SJCRH30 (cell line): ENCODE measurements at regions not wholly inside any gene's neighbourhood (a gene's known extent, or its start where the extent isn't known, plus 50 kb on each side); places are given as distances from the start of the nearest gene placed in this dataset.
"Not testable (repeated sequence)": the region's sequence is repeated elsewhere in the genome, so short reads cannot be mapped to it uniquely, and the experiment has no call there.

Experiments
- DNase-seq, 2 experiments: peaks; one replicate each; pipeline ENCODE4 v3.0.0-alpha.2; 2015 to 2020
- H3K27ac ChIP-seq: fragments of 250-450 bp; sonication (Bioruptor Pico); 2 replicates; pipeline ENCODE4 v1.5.1; 2020; ENCODE audit warnings: mild to moderate bottlenecking, moderate library complexity
- H3K27me3 ChIP-seq: fragments of 250-450 bp; sonication (Bioruptor Pico); 2 replicates; pipeline ENCODE4 v1.5.1; 2020; ENCODE audit warnings: mild to moderate bottlenecking, moderate library complexity
- H3K36me3 ChIP-seq: fragments of 250-450 bp; sonication (Bioruptor Pico); 2 replicates; pipeline ENCODE4 v1.5.1; 2020; ENCODE audit warnings: mild to moderate bottlenecking, moderate library complexity
- H3K4me1 ChIP-seq: fragments of 250-450 bp; sonication (Bioruptor Pico); 2 replicates; pipeline ENCODE4 v1.5.1; 2020; ENCODE audit warnings: mild to moderate bottlenecking, moderate library complexity
- H3K4me3 ChIP-seq: fragments of 250-450 bp; sonication (Bioruptor Pico); 2 replicates; pipeline ENCODE4 v1.5.1; 2020; ENCODE audit warnings: mild to moderate bottlenecking, moderate library complexity
- H3K9me3 ChIP-seq: fragments of 250-450 bp; sonication (Bioruptor Pico); replicated peaks from 2 replicates; pipeline ENCODE4 v1.5.1; 2020; ENCODE audit warnings: mild to moderate bottlenecking, moderate library complexity

- Histone ChIP-seq H3K4me1 (no peaks in the 10 kb centered on the region), H3K36me3 (no peaks in the 10 kb centered on the region), H3K27ac (no peak overlapping the region), H3K4me3 (no peak overlapping the region), H3K9me3 (no peaks in the 10 kb centered on the region), H3K27me3 (no peaks in the 10 kb centered on the region)
- no peak for DNase-seq
These were observed 133.2 kb upstream of the GBE1 start for GRCh38 chr3:81894598-81894997.

DNA sequence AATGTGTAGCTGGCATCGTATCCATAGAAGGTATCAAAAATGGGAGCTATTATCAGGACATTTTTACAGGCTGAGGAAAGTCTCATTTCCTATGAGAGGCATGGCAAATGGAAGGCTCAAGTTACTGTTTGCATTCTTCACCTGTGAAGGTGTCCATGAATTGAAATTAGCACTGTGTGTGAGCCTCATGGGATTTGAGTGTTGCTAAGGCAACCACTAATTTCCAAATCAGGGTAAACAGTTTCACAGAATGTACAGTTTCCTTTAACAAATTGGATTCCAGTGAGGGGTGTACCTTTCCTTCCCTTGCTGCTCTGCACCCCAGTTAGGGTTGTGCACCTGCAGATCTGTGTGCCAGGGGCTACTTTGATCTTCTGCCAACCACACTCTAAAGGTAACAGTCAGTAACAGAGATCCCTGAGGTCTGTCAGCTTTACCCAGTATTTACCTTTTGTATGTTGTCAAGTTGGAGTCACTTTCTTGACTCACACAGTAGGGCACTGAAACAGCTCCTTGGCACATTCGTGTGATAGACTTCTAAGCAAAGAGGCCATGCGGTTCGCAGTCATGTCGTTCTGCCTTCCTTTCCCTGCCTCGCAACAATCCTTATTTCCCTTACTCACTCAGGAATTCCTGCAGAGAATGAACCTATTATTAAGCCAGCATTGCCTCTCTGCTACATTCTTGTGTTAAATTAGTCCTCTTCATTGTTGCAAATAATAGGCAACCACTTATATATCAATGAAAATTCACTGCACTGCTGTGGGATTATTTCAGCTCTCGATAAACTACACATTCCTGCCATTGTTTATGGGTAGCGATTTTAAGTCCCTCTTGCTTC is 129.8 kb upstream of the GBE1 start:
- no peak overlapping the region for H3K27ac ChIP-seq
- no peaks in the 10 kb centered on the region for H3K36me3 ChIP-seq
- no peaks in the 10 kb centered on the region for H3K4me1 ChIP-seq
- no peaks in the 10 kb centered on the region for H3K27me3 ChIP-seq
- DNase-seq, result no peak
- H3K9me3 ChIP-seq, result no peaks in the 10 kb centered on the region
- H3K4me3 ChIP-seq, result no peak overlapping the region

- Histone ChIP-seq H3K27me3 (no peaks in the 10 kb centered on the region), H3K9me3 (no peaks in the 10 kb centered on the region), H3K36me3 (no peaks in the 10 kb centered on the region), H3K4me3 (no peak overlapping the region), H3K4me1 (no peaks in the 10 kb centered on the region), H3K27ac (no peak overlapping the region)
- DNase-seq, result no peak
These were observed 127.6 kb upstream of the GBE1 start for GRCh38 chr3:81888914-81889557.

DNA sequence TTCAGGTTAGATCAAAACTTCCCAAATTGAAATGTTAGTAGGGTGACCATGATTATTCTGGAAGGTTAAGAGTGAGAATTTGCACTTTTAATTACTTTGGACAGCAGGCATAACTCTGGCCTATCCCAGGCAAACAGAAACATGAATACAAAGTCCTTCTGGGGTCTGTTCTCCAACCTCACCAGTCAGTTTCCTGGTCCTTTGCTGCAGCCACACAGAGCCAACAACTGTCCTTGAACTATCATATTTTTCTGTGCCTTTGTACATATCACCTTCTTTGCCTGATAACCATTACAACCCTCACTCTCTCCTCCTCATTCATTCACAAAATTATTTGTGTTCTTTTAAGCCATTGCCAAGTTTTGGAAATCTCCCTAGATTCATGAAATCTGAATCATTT is 126.0 kb upstream of the GBE1 start:
- no peak overlapping the region for H3K4me3 ChIP-seq
- no peaks in the 10 kb centered on the region for H3K27me3 ChIP-seq
- no peaks in the 10 kb centered on the region for H3K36me3 ChIP-seq
- DNase-seq, result no peak
- H3K9me3 ChIP-seq, result no peaks in the 10 kb centered on the region
- no peaks in the 10 kb centered on the region for H3K4me1 ChIP-seq
- H3K27ac ChIP-seq, result no peak overlapping the region

DNA sequence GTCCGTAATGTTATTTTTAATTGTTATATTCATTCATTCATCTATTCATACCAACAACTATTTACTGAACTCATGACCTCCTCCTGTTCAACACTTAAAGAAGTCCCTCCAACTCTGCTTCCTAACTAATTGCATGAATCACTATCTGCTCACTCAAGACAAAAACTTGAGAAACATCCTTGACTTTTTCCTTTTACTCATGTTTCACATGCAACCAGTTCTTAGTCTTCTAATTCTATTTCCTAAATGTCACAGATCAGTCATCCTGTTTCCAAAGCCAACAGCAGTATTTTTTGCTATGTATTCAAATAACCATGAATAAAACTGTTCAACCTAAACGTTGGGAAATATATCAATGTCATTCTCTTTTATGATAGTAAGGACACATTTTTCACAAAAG is 124.6 kb upstream of the GBE1 start:
- Histone ChIP-seq H3K4me1 (no peaks in the 10 kb centered on the region), H3K36me3 (no peaks in the 10 kb centered on the region), H3K27me3 (no peaks in the 10 kb centered on the region), H3K27ac (no peak overlapping the region), H3K4me3 (no peak overlapping the region), H3K9me3 (no peaks in the 10 kb centered on the region)
- DNase-seq, result no peak

DNA sequence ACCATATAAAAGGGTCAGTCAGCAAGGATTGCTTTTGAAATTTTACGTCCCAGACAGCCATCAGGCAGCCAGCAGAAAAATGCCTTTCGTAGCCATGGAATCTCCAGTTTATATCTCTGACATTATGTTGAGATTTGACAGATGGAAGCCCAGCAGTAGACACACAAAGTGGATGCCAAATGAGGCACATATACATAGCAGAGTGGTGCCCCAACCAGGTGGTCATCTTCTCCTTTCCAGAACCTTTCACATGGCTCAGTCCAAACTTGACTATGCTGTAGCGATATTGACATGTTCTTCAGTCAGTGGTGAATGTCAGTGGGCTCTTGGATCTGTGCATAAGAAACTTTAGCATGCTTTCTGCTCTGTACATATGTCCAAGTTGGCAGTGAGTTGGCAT is 123.3 kb upstream of the GBE1 start:
- H3K27me3 ChIP-seq, result no peaks in the 10 kb centered on the region

DNA sequence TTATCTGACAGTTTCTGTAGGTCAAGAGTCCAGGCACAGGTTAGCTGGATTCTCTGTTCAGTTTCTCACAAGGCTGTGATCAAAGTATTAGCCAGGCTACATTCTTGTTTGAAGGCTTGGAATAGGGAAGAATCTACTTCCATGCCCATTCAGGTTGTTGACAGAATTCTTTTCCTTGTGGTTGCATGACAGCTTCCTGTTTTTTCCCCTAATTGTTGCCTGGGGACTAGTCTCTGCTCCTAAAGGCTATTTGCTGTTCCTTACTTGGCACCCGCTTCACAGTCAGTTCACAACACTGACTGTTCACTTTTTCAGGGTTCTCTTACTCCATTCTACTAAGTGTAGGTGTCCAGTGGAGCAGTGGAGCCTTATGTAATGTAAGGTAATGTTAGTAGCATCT is 115.4 kb upstream of the GBE1 start:
- DNase-seq, result no peak
- H3K27ac ChIP-seq, result no peak overlapping the region

More for the DNA sequence above, 123.3 kb upstream of the GBE1 start:
- no peak overlapping the region for H3K4me3 ChIP-seq
- H3K36me3 ChIP-seq, result no peaks in the 10 kb centered on the region
- no peak for DNase-seq
- no peak overlapping the region for H3K27ac ChIP-seq
- no peaks in the 10 kb centered on the region for H3K4me1 ChIP-seq
- no peaks in the 10 kb centered on the region for H3K9me3 ChIP-seq

DNA sequence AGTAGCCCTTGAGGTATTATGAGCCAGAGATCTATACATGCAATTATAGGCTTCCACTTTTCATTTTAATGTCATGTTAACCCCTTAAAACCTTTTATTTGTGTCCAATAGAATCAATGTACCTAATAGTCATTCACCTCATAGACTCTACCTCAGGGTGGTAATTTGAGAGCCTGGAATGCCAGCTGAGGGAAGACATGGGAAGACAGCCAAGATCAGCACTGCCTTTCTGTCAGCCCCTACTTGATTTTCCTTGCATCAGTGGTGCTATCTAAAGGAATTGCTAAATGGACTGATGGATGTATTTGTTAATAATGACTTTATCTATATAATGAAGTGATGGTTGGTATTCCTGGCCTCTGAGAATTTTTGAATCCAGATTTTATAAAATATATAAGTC is 113.3 kb upstream of the GBE1 start:
- Histone ChIP-seq H3K4me1 (no peaks in the 10 kb centered on the region), H3K27me3 (no peaks in the 10 kb centered on the region), H3K4me3 (no peak overlapping the region), H3K36me3 (no peaks in the 10 kb centered on the region), H3K27ac (no peak overlapping the region), H3K9me3 (no peaks in the 10 kb centered on the region)
- DNase-seq, result peak in 1 of 2 experiments; percentile 28

More for the DNA sequence above, 115.4 kb upstream of the GBE1 start:
- Histone ChIP-seq H3K4me1 (no peaks in the 10 kb centered on the region), H3K27me3 (no peaks in the 10 kb centered on the region), H3K4me3 (no peak overlapping the region), H3K9me3 (no peaks in the 10 kb centered on the region), H3K36me3 (no peaks in the 10 kb centered on the region)

DNA sequence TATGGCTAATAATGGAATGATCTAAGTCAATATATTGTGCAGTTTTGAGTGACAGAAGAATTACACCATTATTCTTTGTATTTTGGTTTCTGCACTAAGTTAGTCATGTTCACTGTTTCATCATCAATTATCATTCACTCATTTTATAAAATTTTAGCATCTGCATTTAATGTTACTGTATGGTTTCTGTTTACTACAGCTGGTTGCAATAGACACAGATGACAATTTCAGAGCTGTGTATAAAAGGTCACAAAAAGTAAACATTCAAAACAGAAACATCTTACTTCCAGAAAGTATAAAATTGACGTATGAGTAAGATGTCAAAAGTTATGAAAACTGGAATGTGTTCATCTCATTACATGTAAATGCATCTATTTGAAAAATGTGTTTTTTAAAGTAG is 111.1 kb upstream of the GBE1 start:
- Histone ChIP-seq H3K4me1 (no peaks in the 10 kb centered on the region), H3K27ac (no peak overlapping the region), H3K9me3 (no peaks in the 10 kb centered on the region), H3K36me3 (no peaks in the 10 kb centered on the region), H3K4me3 (no peak overlapping the region), H3K27me3 (no peaks in the 10 kb centered on the region)
- no peak for DNase-seq

DNA sequence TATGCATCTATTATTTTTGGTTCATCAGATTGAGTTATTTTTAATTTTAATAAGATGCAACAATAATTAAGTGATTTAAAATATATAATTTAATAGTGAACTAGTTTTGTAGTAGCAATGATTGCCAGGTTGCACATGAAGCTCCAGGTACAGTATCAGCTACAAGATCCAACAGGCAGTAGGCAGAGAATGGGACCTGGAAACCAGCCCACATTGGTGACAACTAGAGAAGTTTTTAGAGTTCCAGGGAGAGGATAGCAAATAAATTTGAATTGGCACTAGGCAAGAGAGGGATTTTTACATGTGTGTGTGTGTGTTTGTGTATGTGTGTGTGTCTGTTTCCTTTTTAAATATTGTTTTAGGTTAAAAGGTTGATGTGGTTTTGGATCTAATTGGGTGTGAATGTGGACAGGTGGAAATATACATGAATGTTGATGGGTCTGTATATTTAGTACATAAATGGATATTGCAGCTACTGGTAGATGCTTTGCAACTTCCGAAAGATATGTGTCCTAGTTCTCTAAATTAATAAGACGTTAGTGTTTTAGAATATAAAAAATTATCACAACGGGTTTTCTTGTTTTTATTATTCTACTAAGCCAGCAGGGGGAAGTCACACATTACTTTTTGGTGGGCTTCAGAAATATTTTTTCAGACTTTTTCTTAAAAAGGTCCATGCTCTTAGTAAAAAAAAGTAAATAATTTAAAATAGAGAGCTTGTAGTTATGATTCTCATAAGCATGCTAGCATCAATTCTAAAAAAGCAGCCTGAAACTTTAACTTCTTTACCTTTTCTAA is 110.1 kb upstream of the GBE1 start:
- Histone ChIP-seq H3K9me3 (no peaks in the 10 kb centered on the region), H3K4me1 (no peaks in the 10 kb centered on the region), H3K36me3 (no peaks in the 10 kb centered on the region), H3K27me3 (no peaks in the 10 kb centered on the region), H3K27ac (no peak overlapping the region), H3K4me3 (no peak overlapping the region)
- peak in 1 of 2 experiments; percentile 10 for DNase-seq

DNA sequence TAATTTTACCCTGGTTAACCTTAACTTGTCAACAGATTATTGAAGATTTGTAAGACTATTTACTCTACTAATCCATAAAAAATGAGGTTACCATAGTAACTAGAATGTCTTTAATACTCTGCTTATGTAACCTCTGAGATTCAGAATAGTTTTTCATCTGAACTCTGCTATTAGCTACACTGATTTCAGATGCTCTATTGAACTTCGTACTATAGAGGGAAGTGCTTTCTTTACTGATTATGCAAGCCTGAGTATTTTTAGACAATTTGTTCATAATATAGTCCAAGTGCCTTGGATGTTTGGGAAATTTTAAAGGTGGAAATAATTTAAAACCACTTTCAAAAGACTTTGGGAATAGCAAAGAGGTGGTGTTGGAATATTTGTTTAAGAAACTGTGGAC is 107.9 kb upstream of the GBE1 start:
- Histone ChIP-seq H3K27me3 (no peaks in the 10 kb centered on the region), H3K4me3 (no peak overlapping the region), H3K27ac (no peak overlapping the region), H3K4me1 (no peaks in the 10 kb centered on the region), H3K36me3 (no peaks in the 10 kb centered on the region), H3K9me3 (no peaks in the 10 kb centered on the region)
- no peak for DNase-seq

- no peak for DNase-seq
- Histone ChIP-seq H3K4me1 (no peaks in the 10 kb centered on the region), H3K27me3 (no peaks in the 10 kb centered on the region), H3K27ac (no peak overlapping the region), H3K9me3 (no peaks in the 10 kb centered on the region), H3K4me3 (no peak overlapping the region), H3K36me3 (no peaks in the 10 kb centered on the region)
These were observed 107.2 kb upstream of the GBE1 start for GRCh38 chr3:81868597-81868996.

DNA sequence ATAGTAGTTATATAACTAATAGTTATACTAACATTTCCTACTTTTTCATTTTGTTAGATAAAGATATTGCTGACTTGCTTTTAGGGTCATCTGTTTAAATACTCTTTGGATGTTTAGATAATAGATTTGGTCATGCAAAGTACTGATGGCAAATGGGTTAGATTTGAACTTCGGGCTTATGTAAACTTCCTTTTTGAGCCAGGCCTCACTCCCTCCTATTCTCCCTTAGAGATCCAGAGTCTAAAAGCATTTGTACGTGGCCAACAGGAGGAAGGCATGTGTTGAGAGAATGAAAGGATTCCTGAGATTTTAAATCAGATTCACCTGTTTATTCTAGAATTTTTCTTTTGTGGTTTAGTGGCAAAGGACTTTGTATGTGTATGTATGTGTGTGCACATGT is 106.4 kb upstream of the GBE1 start:
- H3K27me3 ChIP-seq, result no peaks in the 10 kb centered on the region
- no peak for DNase-seq
- H3K27ac ChIP-seq, result no peak overlapping the region
- H3K4me1 ChIP-seq, result no peaks in the 10 kb centered on the region
- H3K4me3 ChIP-seq, result no peak overlapping the region
- no peaks in the 10 kb centered on the region for H3K36me3 ChIP-seq
- no peaks in the 10 kb centered on the region for H3K9me3 ChIP-seq

GRCh38 chr3:81865164-81865563 is 103.7 kb upstream of the GBE1 start:
- H3K9me3 ChIP-seq, H3K36me3 ChIP-seq, H3K27me3 ChIP-seq, DNase-seq, H3K4me1 ChIP-seq, H3K27ac ChIP-seq, H3K4me3 ChIP-seq: not testable (repeated sequence)

DNA sequence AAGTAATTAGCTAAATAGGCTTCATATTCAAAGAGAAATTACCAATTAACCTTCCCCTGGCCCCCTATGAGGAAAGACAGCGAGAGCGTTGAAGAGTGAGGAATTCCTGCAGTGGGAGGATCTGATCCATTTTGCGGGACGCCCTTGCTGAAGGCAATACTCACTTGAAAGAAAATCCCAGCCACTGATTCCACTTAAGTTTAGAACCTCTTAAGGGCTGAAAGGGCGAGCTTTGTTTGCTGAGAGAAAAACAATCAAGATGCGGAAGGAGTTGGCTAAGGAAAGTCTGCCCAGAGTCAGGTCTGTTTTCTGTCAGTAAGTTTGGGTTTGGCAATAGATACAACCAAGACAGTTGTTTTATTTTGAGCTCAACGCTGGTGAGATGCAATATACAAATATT is 102.8 kb upstream of the GBE1 start:
- Histone ChIP-seq H3K4me3 (no peak overlapping the region), H3K4me1 (no peaks in the 10 kb centered on the region)
- no peak for DNase-seq

More for the DNA sequence above, 102.8 kb upstream of the GBE1 start:
- no peaks in the 10 kb centered on the region for H3K27me3 ChIP-seq
- no peak overlapping the region for H3K27ac ChIP-seq
- H3K36me3 ChIP-seq, result no peaks in the 10 kb centered on the region
- H3K9me3 ChIP-seq, result no peaks in the 10 kb centered on the region
